GM21825 (cell line): ENCODE measurements at regions not wholly inside any gene's neighbourhood (a gene's known extent, or its start where the extent isn't known, plus 50 kb on each side); places are given as distances from the start of the nearest gene placed in this dataset.
"Not testable (repeated sequence)": the region's sequence is repeated elsewhere in the genome, so short reads cannot be mapped to it uniquely, and the experiment has no call there.

ENCODE experiments used
- ATAC-seq: cut with Tn5 transposase; IDR thresholded peaks from one replicate; pipeline ENCODE4 v1.9.1; 2021; ENCODE audit warnings: mild to moderate bottlenecking, moderate library complexity; ENCODE audit not compliant: unreplicated experiment

- ATAC-seq = no peak
These were observed 848.9 kb downstream of the REEP3 start for GRCh38 chr10:64369885-64370773.

GRCh38 chr10:64374346-64374745 lies 853.1 kb downstream of the REEP3 start:
- ATAC-seq = no peak

- no peak for ATAC-seq
These were observed 855.0 kb downstream of the REEP3 start for GRCh38 chr10:64376167-64376566.

- ATAC-seq = no peak
These were observed 858.7 kb downstream of the REEP3 start for GRCh38 chr10:64379898-64380297.

- ATAC-seq = no peak
These were observed 864.2 kb downstream of the REEP3 start for GRCh38 chr10:64385355-64385754.

GRCh38 chr10:64394744-64395143 lies 873.5 kb downstream of the REEP3 start:
- ATAC-seq = no peak

- ATAC-seq = no peak
These were observed 875.0 kb downstream of the REEP3 start for GRCh38 chr10:64396105-64396708.

GRCh38 chr10:64397125-64397524 lies 875.9 kb downstream of the REEP3 start:
- ATAC-seq = no peak

- no peak for ATAC-seq
These were observed 887.4 kb downstream of the REEP3 start for GRCh38 chr10:64408391-64409183.

GRCh38 chr10:64409349-64409748 lies 888.1 kb downstream of the REEP3 start:
- no peak for ATAC-seq

GRCh38 chr10:64416011-64416410 lies 894.8 kb downstream of the REEP3 start:
- no peak for ATAC-seq

- ATAC-seq = no peak
These were observed 898.3 kb downstream of the REEP3 start for GRCh38 chr10:64419461-64419860.

- ATAC-seq = no peak
These were observed 905.5 kb downstream of the REEP3 start for GRCh38 chr10:64426745-64427144.

- ATAC-seq = no peak
These were observed 909.6 kb downstream of the REEP3 start for GRCh38 chr10:64430690-64431323.

- not testable (repeated sequence) for ATAC-seq
These were observed 920.7 kb downstream of the REEP3 start for GRCh38 chr10:64441872-64442271.

GRCh38 chr10:64444163-64444562 lies 923.0 kb downstream of the REEP3 start:
- ATAC-seq = no peak

- ATAC-seq = no peak
These were observed 923.4 kb downstream of the REEP3 start for GRCh38 chr10:64444564-64444963.

GRCh38 chr10:64449603-64450002 lies 928.4 kb downstream of the REEP3 start:
- ATAC-seq = no peak

GRCh38 chr10:64450312-64450711 lies 929.1 kb downstream of the REEP3 start:
- ATAC-seq = no peak

GRCh38 chr10:64454962-64455361 lies 933.8 kb downstream of the REEP3 start:
- no peak for ATAC-seq

GRCh38 chr10:64458306-64458705 lies 937.1 kb downstream of the REEP3 start:
- no peak for ATAC-seq
